GM18520 (cell line): ENCODE measurements at regions not wholly inside any gene's neighbourhood (a gene's known extent, or its start where the extent isn't known, plus 50 kb on each side); places are given as distances from the start of the nearest gene placed in this dataset.
A peak's percentile ranks its signal among the peaks of the same experiment; 100 is the strongest.
"Not testable (repeated sequence)": the region's sequence is repeated elsewhere in the genome, so short reads cannot be mapped to it uniquely, and the experiment has no call there.

Experiments used
- ATAC-seq: cut with Tn5 transposase; IDR thresholded peaks from one replicate; pipeline ENCODE4 v1.9.1; 2021; ENCODE audit not compliant: unreplicated experiment

- ATAC-seq = no peak
These were observed 328.0 kb upstream of the TECRL start for GRCh38 chr4:64737026-64737853.

GRCh38 chr4:64729561-64729960, 320.3 kb upstream of the TECRL start:
- no peak for ATAC-seq

- no peak for ATAC-seq
These were observed 318.7 kb upstream of the TECRL start for GRCh38 chr4:64727960-64728359.

- not testable (repeated sequence) for ATAC-seq
These were observed 318.1 kb upstream of the TECRL start for GRCh38 chr4:64727391-64727790.

GRCh38 chr4:64724689-64725088, 315.4 kb upstream of the TECRL start:
- ATAC-seq = no peak

GRCh38 chr4:64721106-64721505, 311.9 kb upstream of the TECRL start:
- no peak for ATAC-seq

- ATAC-seq = no peak
These were observed 308.8 kb upstream of the TECRL start for GRCh38 chr4:64718091-64718490.

- ATAC-seq = no peak
These were observed 306.5 kb upstream of the TECRL start for GRCh38 chr4:64715741-64716140.

- peak; percentile 63 for ATAC-seq
These were observed 304.1 kb upstream of the TECRL start for GRCh38 chr4:64713256-64713840.

GRCh38 chr4:64712590-64712989, 303.3 kb upstream of the TECRL start:
- ATAC-seq = no peak

GRCh38 chr4:64705989-64706388, 296.7 kb upstream of the TECRL start:
- ATAC-seq = no peak

- no peak for ATAC-seq
These were observed 288.9 kb upstream of the TECRL start for GRCh38 chr4:64698171-64698570.

GRCh38 chr4:64682946-64683345, 273.7 kb upstream of the TECRL start:
- ATAC-seq = no peak

- no peak for ATAC-seq
These were observed 273.2 kb upstream of the TECRL start for GRCh38 chr4:64682481-64682880.

GRCh38 chr4:64673121-64673520, 263.9 kb upstream of the TECRL start:
- ATAC-seq = not testable (repeated sequence)

- no peak for ATAC-seq
These were observed 261.4 kb upstream of the TECRL start for GRCh38 chr4:64670647-64671046.

- ATAC-seq = no peak
These were observed 234.6 kb upstream of the TECRL start for GRCh38 chr4:64643841-64644240.

- ATAC-seq = no peak
These were observed 233.7 kb upstream of the TECRL start for GRCh38 chr4:64642936-64643335.

- ATAC-seq = not testable (repeated sequence)
These were observed 231.2 kb upstream of the TECRL start for GRCh38 chr4:64640402-64640801.

- ATAC-seq = no peak
These were observed 216.2 kb upstream of the TECRL start for GRCh38 chr4:64625438-64625837.

- ATAC-seq = no peak
These were observed 208.6 kb upstream of the TECRL start for GRCh38 chr4:64617800-64618199.

- no peak for ATAC-seq
These were observed 205.0 kb upstream of the TECRL start for GRCh38 chr4:64614276-64614675.

- no peak for ATAC-seq
These were observed 203.8 kb upstream of the TECRL start for GRCh38 chr4:64613046-64613445.
